ENCODE measurements at regions not wholly inside any gene's neighbourhood (a gene's known extent, or its start where the extent isn't known, plus 50 kb on each side); places are given as distances from the start of the nearest gene placed in this dataset.

DNA sequence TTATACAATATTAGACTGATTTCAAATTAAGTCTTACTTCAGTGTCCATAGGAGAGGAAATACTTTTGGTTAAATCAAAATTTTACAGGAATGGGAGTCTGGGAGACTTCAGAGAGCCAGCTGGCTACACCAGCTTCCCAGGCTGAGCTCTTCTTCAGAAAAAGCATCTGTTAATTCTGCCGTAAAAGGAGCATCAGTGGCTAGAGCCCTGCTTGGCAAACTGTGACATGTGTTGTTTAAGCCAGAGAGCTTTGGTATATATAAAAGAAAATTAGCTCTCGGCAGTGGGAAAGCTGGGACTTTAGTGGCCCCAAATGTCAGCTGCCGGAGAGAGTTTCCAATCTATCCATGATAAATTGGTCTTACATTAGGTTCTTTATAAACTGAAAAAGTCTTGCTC is 378.8 kb upstream of the TUSC1 start:
- TF ChIP-seq, protein P1, sequence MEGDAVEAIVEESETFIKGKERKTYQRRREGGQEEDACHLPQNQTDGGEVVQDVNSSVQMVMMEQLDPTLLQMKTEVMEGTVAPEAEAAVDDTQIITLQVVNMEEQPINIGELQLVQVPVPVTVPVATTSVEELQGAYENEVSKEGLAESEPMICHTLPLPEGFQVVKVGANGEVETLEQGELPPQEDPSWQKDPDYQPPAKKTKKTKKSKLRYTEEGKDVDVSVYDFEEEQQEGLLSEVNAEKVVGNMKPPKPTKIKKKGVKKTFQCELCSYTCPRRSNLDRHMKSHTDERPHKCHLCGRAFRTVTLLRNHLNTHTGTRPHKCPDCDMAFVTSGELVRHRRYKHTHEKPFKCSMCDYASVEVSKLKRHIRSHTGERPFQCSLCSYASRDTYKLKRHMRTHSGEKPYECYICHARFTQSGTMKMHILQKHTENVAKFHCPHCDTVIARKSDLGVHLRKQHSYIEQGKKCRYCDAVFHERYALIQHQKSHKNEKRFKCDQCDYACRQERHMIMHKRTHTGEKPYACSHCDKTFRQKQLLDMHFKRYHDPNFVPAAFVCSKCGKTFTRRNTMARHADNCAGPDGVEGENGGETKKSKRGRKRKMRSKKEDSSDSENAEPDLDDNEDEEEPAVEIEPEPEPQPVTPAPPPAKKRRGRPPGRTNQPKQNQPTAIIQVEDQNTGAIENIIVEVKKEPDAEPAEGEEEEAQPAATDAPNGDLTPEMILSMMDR (IDR thresholded peaks at IDR 0.05) = no peak
- TF ChIP-seq POLR2A (IDR thresholded peaks at IDR 0.05) = no peak
- TF ChIP-seq EP300 (IDR thresholded peaks at IDR 0.05) = no peak
